GM19455 (cell line): ENCODE measurements at regions not wholly inside any gene's neighbourhood (a gene's known extent, or its start where the extent isn't known, plus 50 kb on each side); places are given as distances from the start of the nearest gene placed in this dataset.

Experiments used
- ATAC-seq: cut with Tn5 transposase; IDR thresholded peaks from one replicate; pipeline ENCODE4 v1.9.1; 2021; ENCODE audit not compliant: unreplicated experiment

DNA sequence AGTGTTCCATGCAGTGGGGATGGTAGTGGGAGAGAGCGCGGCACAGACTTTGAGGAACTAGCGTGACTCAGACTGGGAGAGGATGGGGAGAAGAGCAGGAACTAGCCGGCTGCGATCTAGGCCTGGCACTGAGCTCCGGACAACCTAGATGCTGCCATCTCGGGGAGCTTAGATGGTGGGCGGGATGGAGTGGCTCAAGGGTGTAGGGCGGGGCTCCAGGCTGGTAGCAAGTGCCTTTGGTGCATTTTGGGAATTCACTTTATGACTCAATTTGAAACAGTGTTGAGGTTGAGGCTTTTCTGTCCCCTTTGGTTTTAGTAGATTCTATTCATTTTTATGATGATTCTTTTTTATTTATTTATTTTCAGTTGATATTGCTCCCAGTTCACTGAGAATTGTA, 185.3 kb upstream of the GPR26 start:
- ATAC-seq = no peak

DNA sequence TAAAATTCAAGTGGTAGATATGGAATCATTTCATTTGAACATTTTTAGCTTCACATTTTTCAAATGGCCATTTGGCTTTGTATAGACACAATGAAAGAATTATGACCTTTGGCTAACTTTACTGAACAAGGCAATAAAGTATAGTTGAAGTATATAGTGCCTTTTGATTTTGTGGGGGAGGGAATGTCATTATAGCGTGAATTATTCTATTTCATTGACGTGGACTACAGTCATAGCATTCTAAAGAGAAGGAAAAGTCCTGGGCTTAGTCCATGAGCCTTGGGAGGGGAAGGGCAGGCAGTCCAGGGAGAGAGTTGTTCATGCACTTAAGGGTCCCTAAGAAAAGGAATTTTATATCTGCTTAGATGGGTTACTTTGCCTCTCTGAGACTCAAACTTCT, 181.4 kb upstream of the GPR26 start:
- ATAC-seq = no peak

DNA sequence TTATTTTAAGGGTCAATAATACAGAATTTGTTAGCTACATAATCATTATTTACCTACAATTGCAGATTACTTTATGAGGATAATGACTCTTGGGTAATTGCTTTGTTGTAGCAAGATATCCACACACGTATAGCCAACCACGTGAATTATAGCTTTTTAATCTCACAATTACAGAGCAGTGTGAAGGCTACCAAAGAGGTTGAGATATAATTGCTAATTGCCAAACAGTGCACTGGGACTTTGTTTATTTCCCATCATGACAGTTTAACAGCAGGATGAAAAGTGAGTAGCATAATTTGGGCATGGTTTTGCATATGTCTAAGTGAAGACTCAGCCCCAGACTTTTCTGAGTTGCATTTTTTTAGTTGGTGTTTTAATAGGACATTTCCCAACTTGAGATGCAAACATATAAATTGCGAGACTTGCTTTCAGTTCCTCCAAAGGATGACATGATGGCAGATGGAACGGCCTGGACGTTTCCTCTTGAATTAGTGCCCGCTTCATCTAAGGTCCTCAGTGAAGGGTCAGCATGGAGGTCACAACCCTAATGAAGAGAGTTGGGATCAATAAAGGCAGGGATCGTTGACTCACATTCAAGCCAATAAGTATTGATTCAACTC, 180.7 kb upstream of the GPR26 start:
- no peak for ATAC-seq

DNA sequence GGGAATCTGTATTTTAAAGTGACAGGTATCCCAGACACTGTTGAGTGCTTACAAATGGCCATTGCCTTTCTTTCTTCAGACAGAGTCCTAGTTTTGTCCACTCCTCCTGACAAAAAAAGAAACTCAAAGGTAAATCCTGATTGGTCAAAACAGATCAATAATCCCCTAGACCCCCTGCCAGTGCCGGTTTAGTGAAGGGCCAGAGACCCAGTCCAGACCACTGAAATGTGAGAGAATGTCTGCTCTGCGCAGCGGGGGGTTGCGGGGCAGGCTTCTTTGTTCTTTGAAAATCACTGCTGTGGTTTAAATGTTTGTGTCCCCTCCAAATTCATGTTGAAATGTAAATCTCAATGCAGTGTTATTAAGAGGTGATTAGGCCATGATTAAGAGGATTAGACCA, 177.7 kb upstream of the GPR26 start:
- ATAC-seq = no peak

DNA sequence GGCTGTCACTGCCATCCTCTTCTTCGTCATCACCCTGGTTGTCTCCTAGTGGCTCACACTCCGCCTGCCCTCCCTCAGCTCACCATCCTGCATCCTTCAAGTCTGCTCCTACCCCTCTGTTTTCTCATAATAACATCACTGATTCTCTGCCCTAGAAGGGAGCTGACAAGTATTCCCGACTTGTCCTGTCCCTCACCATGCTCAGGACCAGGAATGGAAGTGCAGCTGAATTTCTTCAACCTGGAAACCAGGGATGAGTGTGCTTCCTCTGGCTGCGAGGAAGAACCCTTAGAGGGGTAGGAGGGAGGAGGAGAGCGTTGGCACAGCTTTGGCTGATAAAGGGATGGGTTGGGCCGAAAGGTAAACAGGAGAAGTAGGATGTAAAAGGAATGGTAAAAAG, 174.8 kb upstream of the GPR26 start:
- no peak for ATAC-seq

DNA sequence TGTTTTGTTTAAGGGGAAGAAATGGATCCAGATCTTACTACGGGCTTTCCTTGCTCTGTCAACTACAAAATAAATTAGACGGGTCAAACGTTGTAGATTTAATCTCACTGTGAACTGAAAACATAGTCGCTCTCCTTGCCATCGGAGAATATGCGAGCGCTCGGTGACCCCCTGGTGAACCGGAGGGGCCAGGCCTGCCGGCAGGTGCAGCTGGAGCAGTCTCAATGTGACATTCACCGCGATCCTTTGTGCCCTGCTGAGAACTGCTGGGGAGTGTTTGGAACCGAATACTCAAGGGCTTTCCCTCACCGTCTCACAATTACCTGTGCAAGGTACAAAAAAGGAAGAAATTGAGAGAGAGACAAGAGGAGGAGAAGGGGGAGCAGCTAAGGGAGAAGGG, 174.1 kb upstream of the GPR26 start:
- ATAC-seq = no peak

DNA sequence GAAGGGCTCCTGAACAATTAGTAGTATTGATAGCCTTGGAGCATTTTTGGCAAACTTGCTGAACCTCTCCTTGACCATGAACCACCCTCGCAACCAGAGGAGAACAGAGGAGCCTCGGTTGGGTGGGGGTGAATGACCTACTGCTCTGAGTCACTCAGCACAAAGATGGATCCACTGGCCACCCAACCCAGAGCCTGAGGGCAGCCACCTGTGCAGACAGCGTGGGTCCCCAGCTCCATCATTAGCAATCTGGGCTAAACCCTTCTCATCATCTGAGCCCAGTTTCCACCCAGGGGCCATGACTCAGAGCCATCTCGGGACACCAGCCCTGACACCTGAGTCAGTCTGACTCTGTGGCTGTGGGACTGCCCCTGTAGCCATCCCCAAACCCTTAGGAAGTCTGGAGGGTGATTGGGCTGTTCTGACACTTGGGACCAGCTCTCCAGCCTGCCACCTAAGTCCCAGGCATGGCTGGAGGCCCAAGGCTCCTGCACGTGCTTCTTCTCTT, 171.8 kb upstream of the GPR26 start:
- ATAC-seq = no peak

DNA sequence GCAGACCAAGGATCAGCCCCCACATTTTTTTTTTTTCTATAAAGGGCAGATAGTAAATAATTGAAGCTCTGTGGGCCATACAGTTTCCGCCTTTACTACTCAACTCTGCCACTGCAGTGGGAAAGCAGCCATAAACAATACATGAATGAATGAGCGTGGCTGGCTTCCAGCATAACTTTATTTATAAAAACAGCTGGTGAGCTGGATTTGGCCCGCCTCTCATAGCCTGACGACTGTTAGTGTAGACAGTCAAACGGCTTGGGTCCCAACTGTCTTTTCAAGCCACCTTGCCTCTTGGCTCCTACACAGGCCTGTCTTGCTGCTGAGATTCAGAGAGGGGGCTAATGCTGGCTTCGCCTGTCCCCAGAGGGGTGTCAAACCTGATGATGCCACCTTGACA, 169.8 kb upstream of the GPR26 start:
- no peak for ATAC-seq

DNA sequence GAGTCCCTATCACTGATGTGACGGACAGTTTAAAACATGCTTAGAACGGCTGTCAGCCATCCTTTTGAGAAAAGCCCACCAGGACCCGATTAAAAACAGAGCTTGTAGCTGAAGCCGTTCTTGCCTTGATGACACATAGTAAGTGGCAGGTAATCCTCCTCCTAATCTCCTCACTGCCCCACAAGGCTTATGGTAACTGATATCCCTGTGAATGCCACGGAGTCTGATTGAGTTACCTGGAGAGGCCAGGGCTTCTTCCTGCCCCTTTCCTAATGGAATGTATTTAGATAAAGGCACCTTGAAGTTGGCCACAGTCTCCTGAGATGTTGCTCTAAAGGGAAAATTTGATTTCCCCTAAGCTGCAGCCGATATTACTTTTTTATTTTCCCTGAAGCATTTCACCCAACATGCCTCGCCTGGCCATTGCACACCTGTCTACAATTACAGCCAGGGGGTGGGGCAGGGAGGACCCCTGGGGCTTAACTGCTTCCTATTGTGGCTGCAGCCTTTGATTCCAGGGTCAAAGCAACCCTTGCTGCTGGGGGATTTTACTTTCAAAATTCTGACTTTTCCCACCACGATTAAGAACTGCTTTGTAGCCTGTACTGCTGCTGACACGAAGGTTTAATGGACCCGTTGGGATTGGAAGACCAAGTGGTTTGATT, 169.0 kb upstream of the GPR26 start:
- ATAC-seq = no peak

DNA sequence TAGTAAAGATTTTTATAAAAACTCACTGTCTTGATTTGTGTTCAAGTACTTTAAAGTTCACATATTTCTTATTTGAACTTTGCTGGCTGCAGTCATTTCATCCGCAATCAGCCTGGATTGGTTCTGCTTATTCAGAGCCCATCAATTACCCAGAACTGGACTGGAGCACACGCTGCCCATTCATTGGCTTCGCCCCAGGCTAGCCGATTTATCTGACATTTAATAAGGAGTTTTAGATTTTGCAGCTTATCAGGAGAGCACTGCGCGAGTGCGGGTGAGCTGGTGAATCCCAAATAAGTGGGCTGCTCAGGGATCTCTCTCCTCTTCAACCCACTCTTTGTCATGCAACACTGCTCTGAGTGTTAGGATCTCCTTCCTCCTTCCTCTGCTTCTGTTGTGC, 166.0 kb upstream of the GPR26 start:
- no peak for ATAC-seq

DNA sequence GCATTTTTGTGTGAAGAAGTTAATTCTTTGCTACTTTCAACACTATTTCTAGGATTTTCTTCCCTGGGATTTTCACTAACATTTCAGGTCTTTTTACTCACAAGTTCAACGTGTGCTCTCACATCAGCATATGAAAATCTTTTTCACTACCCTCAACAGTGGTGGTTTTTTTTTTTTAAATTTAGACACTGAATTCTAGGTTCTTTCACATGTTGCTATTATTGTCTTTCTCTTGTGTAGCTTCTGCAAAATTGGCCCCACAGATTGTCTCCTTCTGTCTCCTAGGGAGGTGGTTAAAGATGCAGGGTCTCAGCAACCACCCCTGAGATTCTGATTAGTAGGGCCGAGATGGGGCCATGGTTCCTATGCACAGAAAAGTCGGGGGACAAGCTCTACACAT, 165.0 kb upstream of the GPR26 start:
- ATAC-seq = peak; percentile 57

DNA sequence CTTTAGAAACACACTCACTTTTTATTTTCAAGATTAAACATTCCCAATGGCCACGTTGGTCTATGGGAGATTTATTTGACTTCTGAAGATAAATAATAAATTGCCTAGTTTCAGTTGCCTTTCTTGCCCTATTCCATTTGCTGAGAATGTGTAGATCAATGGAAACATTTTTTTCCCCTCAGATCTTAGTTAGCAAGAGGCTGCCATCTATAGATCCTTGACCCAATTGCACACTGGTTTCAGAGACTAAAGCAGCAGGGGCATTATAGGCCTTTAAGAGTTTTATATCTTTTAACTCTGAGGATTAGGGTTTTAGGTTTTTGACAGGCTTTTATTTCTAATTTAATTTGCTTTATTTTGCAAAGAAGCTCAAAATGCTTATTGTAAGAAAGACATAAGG, 163.2 kb upstream of the GPR26 start:
- no peak for ATAC-seq

DNA sequence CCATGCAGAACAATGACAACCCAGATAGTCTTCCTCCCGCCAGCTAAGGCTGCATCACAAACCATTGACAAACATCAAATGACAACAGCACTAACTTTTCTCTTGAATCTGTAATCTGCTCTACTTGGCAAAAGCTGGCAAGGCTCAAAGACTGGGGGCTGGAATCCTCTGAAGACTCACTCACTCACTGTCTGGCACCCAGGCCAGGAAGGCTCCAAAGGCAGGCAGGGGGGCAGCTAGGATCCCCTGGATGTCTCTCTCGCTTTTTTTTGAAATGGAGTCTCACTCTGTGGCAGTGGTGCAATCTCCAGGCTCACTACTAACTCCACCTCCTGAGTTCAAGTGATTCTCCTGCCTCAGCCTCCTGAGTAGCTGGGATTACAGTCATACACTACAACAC, 159.7 kb upstream of the GPR26 start:
- no peak for ATAC-seq

DNA sequence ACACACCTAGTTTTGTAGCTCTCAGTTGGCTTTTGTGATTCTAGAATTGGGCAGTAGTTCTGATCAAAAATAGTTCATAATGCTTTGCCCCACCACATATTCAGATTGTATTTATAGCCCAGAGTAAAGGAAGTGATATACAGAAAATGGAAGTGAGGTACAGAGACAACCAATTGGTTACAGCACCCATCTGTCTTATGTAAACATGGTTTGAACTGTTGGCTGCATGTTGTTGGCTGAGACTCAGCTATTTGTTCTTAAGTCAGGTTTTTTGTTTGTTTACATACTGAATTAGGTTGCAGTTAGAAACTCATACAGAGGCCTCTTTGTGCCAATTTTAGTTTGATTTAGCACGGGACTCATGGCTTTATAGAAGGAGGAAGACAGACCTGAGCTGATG, 158.9 kb upstream of the GPR26 start:
- ATAC-seq = no peak

DNA sequence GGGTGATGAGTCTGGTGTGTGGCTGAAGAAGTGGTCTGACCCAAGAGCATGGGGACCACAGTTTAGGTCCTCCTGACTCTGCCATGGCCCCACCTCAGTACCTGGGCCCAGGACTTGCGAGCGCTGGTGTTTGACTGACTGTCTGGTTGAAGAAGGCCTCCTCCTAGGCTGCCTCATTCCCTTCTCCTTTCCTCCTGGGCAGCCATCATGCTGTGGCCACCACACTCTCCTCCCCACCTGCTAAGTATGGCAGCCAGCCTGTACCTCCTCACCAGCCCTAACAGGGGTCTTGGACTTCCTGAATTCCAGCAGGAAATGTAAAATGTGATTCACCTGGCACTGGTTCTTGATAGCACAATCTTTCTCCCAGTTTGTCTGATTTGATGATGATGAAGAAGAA, 156.8 kb upstream of the GPR26 start:
- no peak for ATAC-seq

DNA sequence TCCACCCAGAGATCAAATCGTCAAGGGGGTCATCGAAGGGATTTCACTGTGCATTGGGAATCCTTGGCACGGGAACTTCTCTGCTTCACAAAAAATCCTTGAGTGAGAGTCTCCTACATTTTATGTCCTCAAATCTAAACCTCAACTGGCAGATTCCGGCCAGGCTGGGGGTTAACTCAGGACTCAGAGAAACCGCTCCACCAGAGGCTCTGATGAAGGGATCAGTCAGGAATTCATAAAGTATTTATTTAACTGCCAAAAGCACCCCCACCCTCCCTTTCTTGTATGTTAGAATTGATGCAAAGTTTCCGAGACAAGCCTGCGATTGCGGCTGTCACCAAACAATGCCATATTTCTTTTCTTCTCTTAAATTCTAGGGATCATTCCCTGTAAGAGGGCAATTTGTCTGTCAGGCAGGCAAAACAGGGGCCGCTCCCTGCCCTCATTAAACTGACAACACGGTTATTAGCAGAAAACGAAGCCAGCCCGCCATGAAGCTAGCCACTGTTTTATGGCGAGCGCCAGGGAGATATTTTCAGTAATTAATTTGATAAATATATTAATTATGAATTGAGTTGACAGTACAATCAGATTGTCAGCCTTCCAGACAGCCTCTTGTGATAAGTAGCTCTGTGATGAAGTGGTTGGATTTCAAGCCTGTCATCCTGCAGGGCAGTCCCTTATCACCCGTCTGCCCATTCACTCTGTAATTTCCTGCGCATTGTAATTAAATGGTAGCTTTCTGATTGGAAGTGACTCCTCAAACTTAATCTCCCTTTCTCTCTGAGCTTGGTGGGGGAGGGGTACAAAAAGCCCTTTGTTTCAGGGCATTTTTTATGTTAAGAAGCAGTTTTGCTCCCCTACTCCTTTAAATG, 153.0 kb upstream of the GPR26 start:
- ATAC-seq = no peak

DNA sequence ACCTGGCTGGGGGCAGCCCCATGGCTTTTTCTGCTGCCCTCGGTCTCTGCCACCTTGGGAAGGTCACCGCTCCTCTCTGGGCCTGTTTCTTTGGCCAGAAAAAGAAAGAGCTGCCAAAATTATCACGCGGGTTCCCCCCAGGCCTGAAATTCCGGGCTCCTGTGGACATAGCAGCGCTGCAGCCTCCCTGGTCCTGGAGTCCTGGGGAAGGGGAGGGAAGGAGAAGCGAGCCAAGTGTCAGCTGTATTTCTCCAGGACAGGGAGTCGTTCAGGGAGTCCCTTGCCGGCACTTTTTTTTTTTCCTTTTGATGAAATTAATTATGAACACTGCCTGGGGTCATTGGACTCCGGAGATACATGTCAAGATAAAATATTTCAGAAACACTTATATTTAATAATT, 152.3 kb upstream of the GPR26 start:
- ATAC-seq = no peak

DNA sequence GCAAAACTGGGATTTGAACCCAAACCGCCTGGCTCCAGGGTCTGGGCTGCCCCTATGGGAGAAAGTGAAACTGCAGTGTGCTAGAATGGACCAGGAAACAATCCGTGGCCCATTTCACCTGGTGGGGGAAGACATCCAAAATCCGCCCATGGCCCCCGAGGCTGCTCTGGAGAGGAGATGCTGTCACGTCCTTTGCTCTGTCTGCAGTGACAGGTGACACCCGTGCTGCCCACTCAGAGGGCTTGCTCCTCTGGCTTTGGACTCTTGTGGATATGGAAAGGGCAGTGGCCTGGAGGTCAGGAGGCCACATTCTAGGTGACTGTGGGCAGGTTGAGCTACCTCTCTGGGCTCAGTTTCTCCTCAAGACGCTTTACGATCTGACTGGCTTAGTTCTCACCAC, 151.2 kb upstream of the GPR26 start:
- ATAC-seq = no peak

DNA sequence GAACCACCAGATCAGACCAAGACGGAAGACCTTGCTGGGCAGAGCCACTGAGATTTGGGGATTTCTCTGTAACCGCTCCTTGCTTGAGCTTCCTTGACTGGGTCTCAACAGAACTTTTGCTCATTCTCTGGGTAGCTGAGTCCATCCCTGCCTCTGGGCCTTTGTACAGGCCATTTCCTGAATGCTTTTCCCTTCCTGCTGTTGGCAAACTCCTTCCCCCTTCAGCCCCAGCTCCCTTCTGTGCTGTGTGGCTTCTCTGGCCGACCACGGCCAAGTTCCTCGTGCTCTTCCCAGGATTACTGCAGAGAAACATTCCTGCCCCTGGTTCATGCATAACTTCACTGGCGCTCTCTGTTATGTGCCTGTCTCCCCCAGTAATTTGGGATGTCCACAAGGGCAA, 150.5 kb upstream of the GPR26 start:
- ATAC-seq = no peak

DNA sequence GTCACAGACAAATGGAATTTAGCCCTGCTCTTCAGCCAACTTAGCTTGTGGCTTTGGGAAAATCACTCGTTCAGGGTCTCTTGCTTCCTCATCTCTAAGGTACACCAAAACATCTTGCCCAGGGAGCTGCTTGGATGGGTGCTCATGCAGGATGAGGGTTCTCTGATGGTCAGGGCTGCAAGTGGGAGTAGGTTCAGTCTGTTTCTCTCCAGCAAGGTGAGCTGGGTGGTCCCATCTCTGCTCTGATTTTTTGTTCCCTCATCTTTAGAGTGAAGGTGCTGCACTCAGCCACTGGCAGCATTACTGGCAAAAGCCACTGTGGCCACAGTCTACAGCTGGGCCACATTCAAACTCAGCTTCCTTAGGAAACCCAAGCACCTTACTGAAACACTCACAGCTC, 149.9 kb upstream of the GPR26 start:
- ATAC-seq = no peak

DNA sequence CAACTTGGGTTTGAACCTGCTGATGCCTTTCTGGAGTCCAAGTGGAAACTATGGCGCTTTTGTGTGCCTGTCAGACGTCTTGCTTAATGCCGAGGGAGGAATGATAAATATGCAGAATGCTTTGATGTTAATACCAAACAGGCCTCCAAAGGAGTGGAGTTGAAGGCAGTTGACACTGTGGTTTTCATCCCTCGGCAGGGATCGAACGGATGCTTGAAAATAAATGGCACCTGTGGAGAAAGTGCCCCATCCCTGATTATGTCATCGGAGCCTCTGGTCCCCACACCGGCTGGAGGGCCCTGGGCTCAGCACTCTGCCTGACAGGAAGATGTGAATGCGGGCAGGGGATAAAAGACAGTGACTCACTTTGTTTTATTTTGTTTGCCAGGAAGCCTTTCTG, 148.7 kb upstream of the GPR26 start:
- no peak for ATAC-seq

DNA sequence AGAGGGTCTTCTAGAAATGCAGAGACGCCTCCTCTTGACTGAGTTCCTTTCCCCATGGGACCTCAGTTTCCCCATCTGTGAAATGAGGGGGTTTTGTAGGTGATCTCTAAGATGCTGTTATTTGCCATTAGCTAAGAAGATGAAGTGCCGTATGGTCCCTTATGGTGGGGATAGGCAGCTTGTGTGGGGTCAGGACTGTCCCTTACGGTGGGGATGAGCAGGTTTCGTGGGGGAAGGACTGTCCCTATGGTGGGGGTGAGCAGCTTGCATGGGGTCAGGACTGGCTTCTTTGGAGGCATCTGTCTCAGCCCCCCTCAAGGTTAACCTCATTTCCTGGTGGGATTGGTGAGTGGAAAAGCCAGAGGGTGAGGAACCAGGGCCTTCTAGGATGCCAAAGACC, 148.3 kb upstream of the GPR26 start:
- ATAC-seq = no peak
